Muscle layer of colon (tissue), 2 donors: ENCODE measurements at regions not wholly inside any gene's neighbourhood (a gene's known extent, or its start where the extent isn't known, plus 50 kb on each side); places are given as distances from the start of the nearest gene placed in this dataset.

Experiments
- H3K27ac ChIP-seq: one replicate; pipeline ENCODE4 v1.7.0; 2013; ENCODE audit warnings: low read depth, mild to moderate bottlenecking, low read length, moderate library complexity
- H3K27me3 ChIP-seq, 2 donors: one replicate each; pipeline ENCODE4 v1.7.0; 2013; ENCODE audit warnings: low read length in 2 of 2, mild to moderate bottlenecking in 2 of 2; ENCODE audit not compliant: insufficient read depth in 2 of 2, control insufficient read depth in 1 of 2
- H3K36me3 ChIP-seq: one replicate; pipeline ENCODE4 v1.7.0; 2013; ENCODE audit warnings: mild to moderate bottlenecking, low read length; ENCODE audit not compliant: insufficient read depth
- H3K4me1 ChIP-seq: one replicate; pipeline ENCODE4 v1.7.0; 2013; ENCODE audit warnings: mild to moderate bottlenecking, low read length; ENCODE audit not compliant: insufficient read depth
- H3K4me3 ChIP-seq, 2 donors: one replicate each; pipeline ENCODE4 v1.7.0; 2013; ENCODE audit warnings: low read length in 2 of 2, low read depth in 1 of 2, mild to moderate bottlenecking in 1 of 2, moderate library complexity in 1 of 2
- H3K9ac ChIP-seq: one replicate; pipeline ENCODE4 v1.7.0; 2013; ENCODE audit warnings: low read length
- H3K9me3 ChIP-seq: one replicate; pipeline ENCODE4 v1.7.0; 2013; ENCODE audit warnings: mild to moderate bottlenecking, low read length
- donor health status: abdominal sarcoma.
- donor health status: Adenocarcinoma of cecum.

GRCh38 chr2:239747771-239748170 is 277.4 kb downstream of the NDUFA10 start:
- Histone ChIP-seq H3K36me3 (no peaks in the 10 kb centered on the region), H3K4me1 (no peaks in the 10 kb centered on the region), H3K27me3 (no peaks in the 10 kb centered on the region), H3K9ac (no peak overlapping the region), H3K27ac (no peak overlapping the region), H3K9me3 (no peaks in the 10 kb centered on the region), H3K4me3 (no peak overlapping the region)

- H3K9ac ChIP-seq = no peak overlapping the region
Observed at GRCh38 chr2:239747274-239747673, 277.9 kb downstream of the NDUFA10 start.

GRCh38 chr2:239746559-239747246 is 278.4 kb downstream of the NDUFA10 start:
- no peaks in the 10 kb centered on the region for H3K4me1 ChIP-seq
- no peak overlapping the region for H3K4me3 ChIP-seq
- H3K27me3 ChIP-seq = no peaks in the 10 kb centered on the region
- no peaks in the 10 kb centered on the region for H3K9me3 ChIP-seq
- no peaks in the 10 kb centered on the region for H3K36me3 ChIP-seq
- H3K27ac ChIP-seq = no peak overlapping the region
- H3K9ac ChIP-seq = no peak overlapping the region

More at GRCh38 chr2:239747274-239747673, 277.9 kb downstream of the NDUFA10 start:
- Histone ChIP-seq H3K36me3 (no peaks in the 10 kb centered on the region), H3K9me3 (no peaks in the 10 kb centered on the region), H3K4me3 (no peak overlapping the region), H3K27ac (no peak overlapping the region), H3K27me3 (no peaks in the 10 kb centered on the region), H3K4me1 (no peaks in the 10 kb centered on the region)

GRCh38 chr2:239745386-239746227 is 279.5 kb downstream of the NDUFA10 start:
- Histone ChIP-seq H3K36me3 (no peaks in the 10 kb centered on the region), H3K27me3 (no peaks in the 10 kb centered on the region), H3K4me3 (no peak overlapping the region), H3K4me1 (no peaks in the 10 kb centered on the region), H3K27ac (no peak overlapping the region), H3K9ac (no peak overlapping the region), H3K9me3 (no peaks in the 10 kb centered on the region)

GRCh38 chr2:239744706-239745340 is 280.3 kb downstream of the NDUFA10 start:
- no peaks in the 10 kb centered on the region for H3K36me3 ChIP-seq
- no peaks in the 10 kb centered on the region for H3K27me3 ChIP-seq
- no peak overlapping the region for H3K27ac ChIP-seq
- no peak overlapping the region for H3K4me3 ChIP-seq
- no peaks in the 10 kb centered on the region for H3K9me3 ChIP-seq
- H3K9ac ChIP-seq = no peak overlapping the region
- H3K4me1 ChIP-seq = no peaks in the 10 kb centered on the region

- Histone ChIP-seq H3K27ac (no peak overlapping the region), H3K36me3 (no peaks in the 10 kb centered on the region), H3K9ac (no peak overlapping the region), H3K9me3 (no peaks in the 10 kb centered on the region), H3K27me3 (peaks cover 0 to 4% of the 10 kb centered on the region in 2 donors), H3K4me3 (no peak overlapping the region), H3K4me1 (no peaks in the 10 kb centered on the region)
Observed at GRCh38 chr2:239743206-239743605, 281.9 kb downstream of the NDUFA10 start.

- H3K9ac ChIP-seq = no peak overlapping the region
- H3K4me1 ChIP-seq = no peaks in the 10 kb centered on the region
- no peaks in the 10 kb centered on the region for H3K9me3 ChIP-seq
- H3K27ac ChIP-seq = no peak overlapping the region
- H3K36me3 ChIP-seq = no peaks in the 10 kb centered on the region
- peaks cover 0 to 4% of the 10 kb centered on the region in 2 donors for H3K27me3 ChIP-seq
- H3K4me3 ChIP-seq = no peak overlapping the region
Observed at GRCh38 chr2:239742377-239742776, 282.8 kb downstream of the NDUFA10 start.

- no peak overlapping the region for H3K27ac ChIP-seq
- H3K4me3 ChIP-seq = no peak overlapping the region
Observed at GRCh38 chr2:239739206-239739605, 285.9 kb downstream of the NDUFA10 start.

GRCh38 chr2:239738159-239738558 is 287.0 kb downstream of the NDUFA10 start:
- Histone ChIP-seq H3K36me3 (no peaks in the 10 kb centered on the region), H3K27me3 (peaks cover 0 to 4% of the 10 kb centered on the region in 2 donors), H3K9ac (no peak overlapping the region), H3K4me3 (no peak overlapping the region), H3K4me1 (no peaks in the 10 kb centered on the region), H3K9me3 (no peaks in the 10 kb centered on the region), H3K27ac (no peak overlapping the region)

More at GRCh38 chr2:239739206-239739605, 285.9 kb downstream of the NDUFA10 start:
- Histone ChIP-seq H3K36me3 (no peaks in the 10 kb centered on the region), H3K9ac (no peak overlapping the region), H3K27me3 (peaks cover 0 to 4% of the 10 kb centered on the region in 2 donors), H3K9me3 (no peaks in the 10 kb centered on the region), H3K4me1 (no peaks in the 10 kb centered on the region)

- Histone ChIP-seq H3K27ac (no peak overlapping the region), H3K9ac (no peak overlapping the region), H3K9me3 (no peaks in the 10 kb centered on the region), H3K27me3 (peaks cover 0 to 4% of the 10 kb centered on the region in 2 donors), H3K4me3 (no peak overlapping the region), H3K4me1 (no peaks in the 10 kb centered on the region), H3K36me3 (no peaks in the 10 kb centered on the region)
Observed at GRCh38 chr2:239737144-239737463, 288.0 kb downstream of the NDUFA10 start.

GRCh38 chr2:239736358-239737143 is 288.6 kb downstream of the NDUFA10 start:
- no peak overlapping the region for H3K4me3 ChIP-seq
- H3K4me1 ChIP-seq = no peaks in the 10 kb centered on the region
- H3K36me3 ChIP-seq = no peaks in the 10 kb centered on the region
- H3K27me3 ChIP-seq = peaks cover 0 to 4% of the 10 kb centered on the region in 2 donors
- H3K9me3 ChIP-seq = no peaks in the 10 kb centered on the region
- no peak overlapping the region for H3K9ac ChIP-seq
- H3K27ac ChIP-seq = no peak overlapping the region
